IMR-90 (cell line): ENCODE measurements at regions not wholly inside any gene's neighbourhood (a gene's known extent, or its start where the extent isn't known, plus 50 kb on each side); places are given as distances from the start of the nearest gene placed in this dataset.

Experiments
- CEBPB ChIP-seq: IDR thresholded peaks from 2 replicates; pipeline ENCODE4 v1.6.1; 2012; ENCODE audit warnings: low read depth, low read length, improper control_type of control experiment
- MAFK ChIP-seq: IDR thresholded peaks from 2 replicates; pipeline ENCODE4 v1.6.1; 2012; ENCODE audit warnings: low read depth, low read length, improper control_type of control experiment
- MAZ ChIP-seq: IDR thresholded peaks from 2 replicates; pipeline ENCODE4 v1.6.1; 2012; ENCODE audit warnings: low read depth, mild to moderate bottlenecking, low read length, improper control_type of control experiment, moderate library complexity, borderline replicate concordance
- MXI1 ChIP-seq: IDR thresholded peaks from 2 replicates; pipeline ENCODE4 v1.6.1; 2012; ENCODE audit warnings: low read depth, mild to moderate bottlenecking, low read length, moderate library complexity, borderline replicate concordance
- POLR2A ChIP-seq: IDR thresholded peaks from 2 replicates; pipeline ENCODE4 v1.6.1; 2012; ENCODE audit warnings: mild to moderate bottlenecking, low read depth, low read length
- RAD21 ChIP-seq: IDR thresholded peaks from 2 replicates; pipeline ENCODE4 v1.6.1; 2012; ENCODE audit warnings: low read length, improper control_type of control experiment
- RCOR1 ChIP-seq: IDR thresholded peaks from 2 replicates; pipeline ENCODE4 v1.6.1; 2012; ENCODE audit warnings: mild to moderate bottlenecking, low read length, improper control_type of control experiment; ENCODE audit not compliant: insufficient replicate concordance
- RFX5 ChIP-seq: IDR thresholded peaks from 2 replicates; pipeline ENCODE4 v1.8.0; 2012; ENCODE audit warnings: low read depth, mild to moderate bottlenecking, low read length, moderate library complexity
- SMC3 ChIP-seq: fragments of 150-350 bp; IDR thresholded peaks from 2 replicates; pipeline ENCODE4 v1.6.1; 2016; ENCODE audit warnings: low read depth, mild to moderate bottlenecking, antibody characterized with exemption, low read length, moderate library complexity
- TF ChIP-seq, protein P1 (sequence below): conservative IDR thresholded peaks from 2 replicates; pipeline ENCODE4 v1.5.1; 2012; ENCODE audit warnings: mild to moderate bottlenecking, low read depth, low read length, improper control_type of control experiment
- TF ChIP-seq, protein P2 (sequence below): fragments of 150-350 bp; IDR thresholded peaks from 2 replicates; pipeline ENCODE4 v1.6.1; 2016; ENCODE audit warnings: low read depth, mild to moderate bottlenecking, low read length, moderate library complexity, borderline replicate concordance

DNA sequence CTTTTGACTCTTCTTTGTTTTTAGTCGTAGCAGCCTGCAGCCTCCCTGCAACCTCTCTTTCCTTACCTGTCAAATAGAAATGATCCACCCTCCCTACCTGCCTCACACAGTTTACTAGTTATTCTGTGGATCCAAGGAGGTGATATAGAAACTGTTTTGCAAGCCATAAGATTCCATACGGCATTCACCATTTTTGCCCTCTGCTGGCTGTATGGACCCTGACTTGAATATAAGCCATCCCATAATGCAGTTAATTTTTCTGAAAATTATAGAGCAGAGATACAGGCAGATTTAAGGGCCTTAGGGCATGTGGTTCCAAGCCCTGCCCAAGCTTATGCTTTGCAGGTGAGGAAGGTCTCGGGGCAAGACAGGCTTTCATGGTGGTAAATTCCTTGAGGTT is 63.8 kb downstream of the CPN2 start:
- TF ChIP-seq MAZ (no peak), POLR2A (no peak), RFX5 (no peak), CEBPB (no peak), SMC3 (no peak), MAFK (no peak), MXI1 (no peak), RAD21 (no peak), RCOR1 (no peak)
- TF ChIP-seq, protein P1, sequence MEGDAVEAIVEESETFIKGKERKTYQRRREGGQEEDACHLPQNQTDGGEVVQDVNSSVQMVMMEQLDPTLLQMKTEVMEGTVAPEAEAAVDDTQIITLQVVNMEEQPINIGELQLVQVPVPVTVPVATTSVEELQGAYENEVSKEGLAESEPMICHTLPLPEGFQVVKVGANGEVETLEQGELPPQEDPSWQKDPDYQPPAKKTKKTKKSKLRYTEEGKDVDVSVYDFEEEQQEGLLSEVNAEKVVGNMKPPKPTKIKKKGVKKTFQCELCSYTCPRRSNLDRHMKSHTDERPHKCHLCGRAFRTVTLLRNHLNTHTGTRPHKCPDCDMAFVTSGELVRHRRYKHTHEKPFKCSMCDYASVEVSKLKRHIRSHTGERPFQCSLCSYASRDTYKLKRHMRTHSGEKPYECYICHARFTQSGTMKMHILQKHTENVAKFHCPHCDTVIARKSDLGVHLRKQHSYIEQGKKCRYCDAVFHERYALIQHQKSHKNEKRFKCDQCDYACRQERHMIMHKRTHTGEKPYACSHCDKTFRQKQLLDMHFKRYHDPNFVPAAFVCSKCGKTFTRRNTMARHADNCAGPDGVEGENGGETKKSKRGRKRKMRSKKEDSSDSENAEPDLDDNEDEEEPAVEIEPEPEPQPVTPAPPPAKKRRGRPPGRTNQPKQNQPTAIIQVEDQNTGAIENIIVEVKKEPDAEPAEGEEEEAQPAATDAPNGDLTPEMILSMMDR = no peak
- TF ChIP-seq, protein P2, sequence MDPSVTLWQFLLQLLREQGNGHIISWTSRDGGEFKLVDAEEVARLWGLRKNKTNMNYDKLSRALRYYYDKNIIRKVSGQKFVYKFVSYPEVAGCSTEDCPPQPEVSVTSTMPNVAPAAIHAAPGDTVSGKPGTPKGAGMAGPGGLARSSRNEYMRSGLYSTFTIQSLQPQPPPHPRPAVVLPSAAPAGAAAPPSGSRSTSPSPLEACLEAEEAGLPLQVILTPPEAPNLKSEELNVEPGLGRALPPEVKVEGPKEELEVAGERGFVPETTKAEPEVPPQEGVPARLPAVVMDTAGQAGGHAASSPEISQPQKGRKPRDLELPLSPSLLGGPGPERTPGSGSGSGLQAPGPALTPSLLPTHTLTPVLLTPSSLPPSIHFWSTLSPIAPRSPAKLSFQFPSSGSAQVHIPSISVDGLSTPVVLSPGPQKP = no peak
